WTC11 (cell line): ENCODE measurements at regions not wholly inside any gene's neighbourhood (a gene's known extent, or its start where the extent isn't known, plus 50 kb on each side); places are given as distances from the start of the nearest gene placed in this dataset.

ENCODE experiments used
- CBFB ChIP-seq: sonication (generic); formaldehyde crosslinking; IDR thresholded peaks from 2 replicates; pipeline ENCODE4 v1.8.1; 2022; ENCODE audit warnings: mild to moderate bottlenecking, low read depth, missing genetic modification reagents
- CTCF ChIP-seq: fragments of 200-600 bp; IDR thresholded peaks from 2 replicates; pipeline ENCODE4 v1.8.0; 2022; ENCODE audit warnings: antibody characterized with exemption
- FOXP4 ChIP-seq: sonication (generic); formaldehyde crosslinking; IDR thresholded peaks from 2 replicates; pipeline ENCODE4 v1.8.0; 2022; ENCODE audit warnings: mild to moderate bottlenecking, missing genetic modification reagents
- MYBL2 ChIP-seq: sonication (generic); formaldehyde crosslinking; IDR thresholded peaks from 2 replicates; pipeline ENCODE4 v1.8.1; 2023; ENCODE audit warnings: mild to moderate bottlenecking, moderate library complexity, missing genetic modification reagents
- NR3C1 ChIP-seq: sonication (generic); formaldehyde crosslinking; conservative IDR thresholded peaks from 2 replicates; pipeline ENCODE4 v1.8.1; 2023; ENCODE audit warnings: low read depth, mild to moderate bottlenecking, missing genetic modification reagents
- SOX15 ChIP-seq: fragments of 250-450 bp; sonication (Bioruptor Pico); IDR thresholded peaks from 2 replicates; pipeline ENCODE4 v1.9.0; 2021; ENCODE audit warnings: mild to moderate bottlenecking
- SP1 ChIP-seq: sonication (generic); formaldehyde crosslinking; conservative IDR thresholded peaks from 2 replicates; pipeline ENCODE4 v1.8.1; 2022; ENCODE audit warnings: missing genetic modification reagents
- STAT6 ChIP-seq: sonication (generic); formaldehyde crosslinking; conservative IDR thresholded peaks from 2 replicates; pipeline ENCODE4 v1.8.1; 2023; ENCODE audit warnings: mild to moderate bottlenecking, low read depth, missing genetic modification reagents, moderate library complexity
- ZNF425 ChIP-seq: fragments of 250-450 bp; sonication (Bioruptor Pico); conservative IDR thresholded peaks from 2 replicates; pipeline ENCODE4 v1.9.0; 2021; ENCODE audit warnings: mild to moderate bottlenecking
- TF ChIP-seq, protein P1 (sequence below): fragments of 250-450 bp; sonication (Bioruptor Pico); IDR thresholded peaks from 2 replicates; pipeline ENCODE4 v1.9.0; 2021; ENCODE audit warnings: mild to moderate bottlenecking, borderline replicate concordance
- TF ChIP-seq, protein P2 (sequence below): sonication (generic); formaldehyde crosslinking; IDR thresholded peaks from 2 replicates; pipeline ENCODE4 v1.8.1; 2023; ENCODE audit warnings: mild to moderate bottlenecking, moderate library complexity, missing genetic modification reagents
- TF ChIP-seq, protein P3 (sequence below): sonication (generic); formaldehyde crosslinking; IDR thresholded peaks from 2 replicates; pipeline ENCODE4 v1.8.0; 2022; ENCODE audit warnings: mild to moderate bottlenecking, missing genetic modification reagents

GRCh38 chr5:60503771-60504170, 196.2 kb downstream of the DEPDC1B start:
- TF ChIP-seq CTCF: no peak
- no peak for TF ChIP-seq CBFB (CRISPR knock-in tag)
- TF ChIP-seq, protein P1, sequence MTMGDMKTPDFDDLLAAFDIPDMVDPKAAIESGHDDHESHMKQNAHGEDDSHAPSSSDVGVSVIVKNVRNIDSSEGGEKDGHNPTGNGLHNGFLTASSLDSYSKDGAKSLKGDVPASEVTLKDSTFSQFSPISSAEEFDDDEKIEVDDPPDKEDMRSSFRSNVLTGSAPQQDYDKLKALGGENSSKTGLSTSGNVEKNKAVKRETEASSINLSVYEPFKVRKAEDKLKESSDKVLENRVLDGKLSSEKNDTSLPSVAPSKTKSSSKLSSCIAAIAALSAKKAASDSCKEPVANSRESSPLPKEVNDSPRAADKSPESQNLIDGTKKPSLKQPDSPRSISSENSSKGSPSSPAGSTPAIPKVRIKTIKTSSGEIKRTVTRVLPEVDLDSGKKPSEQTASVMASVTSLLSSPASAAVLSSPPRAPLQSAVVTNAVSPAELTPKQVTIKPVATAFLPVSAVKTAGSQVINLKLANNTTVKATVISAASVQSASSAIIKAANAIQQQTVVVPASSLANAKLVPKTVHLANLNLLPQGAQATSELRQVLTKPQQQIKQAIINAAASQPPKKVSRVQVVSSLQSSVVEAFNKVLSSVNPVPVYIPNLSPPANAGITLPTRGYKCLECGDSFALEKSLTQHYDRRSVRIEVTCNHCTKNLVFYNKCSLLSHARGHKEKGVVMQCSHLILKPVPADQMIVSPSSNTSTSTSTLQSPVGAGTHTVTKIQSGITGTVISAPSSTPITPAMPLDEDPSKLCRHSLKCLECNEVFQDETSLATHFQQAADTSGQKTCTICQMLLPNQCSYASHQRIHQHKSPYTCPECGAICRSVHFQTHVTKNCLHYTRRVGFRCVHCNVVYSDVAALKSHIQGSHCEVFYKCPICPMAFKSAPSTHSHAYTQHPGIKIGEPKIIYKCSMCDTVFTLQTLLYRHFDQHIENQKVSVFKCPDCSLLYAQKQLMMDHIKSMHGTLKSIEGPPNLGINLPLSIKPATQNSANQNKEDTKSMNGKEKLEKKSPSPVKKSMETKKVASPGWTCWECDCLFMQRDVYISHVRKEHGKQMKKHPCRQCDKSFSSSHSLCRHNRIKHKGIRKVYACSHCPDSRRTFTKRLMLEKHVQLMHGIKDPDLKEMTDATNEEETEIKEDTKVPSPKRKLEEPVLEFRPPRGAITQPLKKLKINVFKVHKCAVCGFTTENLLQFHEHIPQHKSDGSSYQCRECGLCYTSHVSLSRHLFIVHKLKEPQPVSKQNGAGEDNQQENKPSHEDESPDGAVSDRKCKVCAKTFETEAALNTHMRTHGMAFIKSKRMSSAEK (CRISPR knock-in tag): no peak
- TF ChIP-seq MYBL2: no peak
- TF ChIP-seq ZNF425 (CRISPR knock-in tag): no peak
- no peak for TF ChIP-seq STAT6 (CRISPR knock-in tag)
- TF ChIP-seq SOX15 (CRISPR knock-in tag): no peak
- TF ChIP-seq, protein P2, sequence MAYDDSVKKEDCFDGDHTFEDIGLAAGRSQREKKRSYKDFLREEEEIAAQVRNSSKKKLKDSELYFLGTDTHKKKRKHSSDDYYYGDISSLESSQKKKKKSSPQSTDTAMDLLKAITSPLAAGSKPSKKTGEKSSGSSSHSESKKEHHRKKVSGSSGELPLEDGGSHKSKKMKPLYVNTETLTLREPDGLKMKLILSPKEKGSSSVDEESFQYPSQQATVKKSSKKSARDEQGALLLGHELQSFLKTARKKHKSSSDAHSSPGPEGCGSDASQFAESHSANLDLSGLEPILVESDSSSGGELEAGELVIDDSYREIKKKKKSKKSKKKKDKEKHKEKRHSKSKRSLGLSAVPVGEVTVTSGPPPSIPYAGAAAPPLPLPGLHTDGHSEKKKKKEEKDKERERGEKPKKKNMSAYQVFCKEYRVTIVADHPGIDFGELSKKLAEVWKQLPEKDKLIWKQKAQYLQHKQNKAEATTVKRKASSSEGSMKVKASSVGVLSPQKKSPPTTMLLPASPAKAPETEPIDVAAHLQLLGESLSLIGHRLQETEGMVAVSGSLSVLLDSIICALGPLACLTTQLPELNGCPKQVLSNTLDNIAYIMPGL (CRISPR knock-in tag): no peak
- no peak for TF ChIP-seq FOXP4 (CRISPR knock-in tag)
- no peak for TF ChIP-seq NR3C1
- no peak for TF ChIP-seq SP1 (CRISPR knock-in tag)
- TF ChIP-seq, protein P3, sequence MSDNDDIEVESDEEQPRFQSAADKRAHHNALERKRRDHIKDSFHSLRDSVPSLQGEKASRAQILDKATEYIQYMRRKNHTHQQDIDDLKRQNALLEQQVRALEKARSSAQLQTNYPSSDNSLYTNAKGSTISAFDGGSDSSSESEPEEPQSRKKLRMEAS: no peak
